Stimulated activated CD8-positive, alpha-beta memory T cell treated with anti-CD3 and anti-CD28 coated beads, Interleukin-2, amount 100 ng/mL, for 1 hour (primary cell): ENCODE measurements at regions not wholly inside any gene's neighbourhood (a gene's known extent, or its start where the extent isn't known, plus 50 kb on each side); places are given as distances from the start of the nearest gene placed in this dataset.

ENCODE experiments used
- DNase-seq, 2 donors: peaks; one replicate each; pipeline ENCODE4 v3.0.0-alpha.2; 2020; ENCODE audit warnings: low read depth in 2 of 2

DNA sequence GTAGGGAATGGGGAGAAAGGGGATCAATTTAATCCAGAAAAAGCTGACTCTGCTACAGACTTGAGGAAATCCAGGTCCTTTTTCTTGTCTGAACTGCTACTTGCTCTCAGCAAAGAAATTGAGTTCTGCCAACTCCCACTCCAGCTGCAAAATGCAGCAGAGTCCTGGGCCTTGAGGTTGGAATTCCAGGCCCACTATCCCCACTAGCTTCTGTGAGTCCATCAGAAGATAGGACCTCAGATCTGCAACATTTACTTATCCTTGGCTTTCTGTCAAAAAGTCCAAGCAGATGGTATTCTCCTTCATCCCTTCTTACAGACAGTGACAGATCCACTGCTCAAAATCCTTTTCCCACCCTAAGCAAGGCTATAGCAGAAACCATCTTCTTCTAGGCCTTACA, 219.2 kb downstream of the ARHGAP12 start:
- DNase-seq: no peak

- DNase-seq: no peak
Measured at GRCh38 chr10:31709028-31709427, 219.6 kb downstream of the ARHGAP12 start.

- DNase-seq: no peak
Measured at GRCh38 chr10:31708474-31708873, 220.2 kb downstream of the ARHGAP12 start.

GRCh38 chr10:31708046-31708445, 220.6 kb downstream of the ARHGAP12 start:
- no peak for DNase-seq

DNA sequence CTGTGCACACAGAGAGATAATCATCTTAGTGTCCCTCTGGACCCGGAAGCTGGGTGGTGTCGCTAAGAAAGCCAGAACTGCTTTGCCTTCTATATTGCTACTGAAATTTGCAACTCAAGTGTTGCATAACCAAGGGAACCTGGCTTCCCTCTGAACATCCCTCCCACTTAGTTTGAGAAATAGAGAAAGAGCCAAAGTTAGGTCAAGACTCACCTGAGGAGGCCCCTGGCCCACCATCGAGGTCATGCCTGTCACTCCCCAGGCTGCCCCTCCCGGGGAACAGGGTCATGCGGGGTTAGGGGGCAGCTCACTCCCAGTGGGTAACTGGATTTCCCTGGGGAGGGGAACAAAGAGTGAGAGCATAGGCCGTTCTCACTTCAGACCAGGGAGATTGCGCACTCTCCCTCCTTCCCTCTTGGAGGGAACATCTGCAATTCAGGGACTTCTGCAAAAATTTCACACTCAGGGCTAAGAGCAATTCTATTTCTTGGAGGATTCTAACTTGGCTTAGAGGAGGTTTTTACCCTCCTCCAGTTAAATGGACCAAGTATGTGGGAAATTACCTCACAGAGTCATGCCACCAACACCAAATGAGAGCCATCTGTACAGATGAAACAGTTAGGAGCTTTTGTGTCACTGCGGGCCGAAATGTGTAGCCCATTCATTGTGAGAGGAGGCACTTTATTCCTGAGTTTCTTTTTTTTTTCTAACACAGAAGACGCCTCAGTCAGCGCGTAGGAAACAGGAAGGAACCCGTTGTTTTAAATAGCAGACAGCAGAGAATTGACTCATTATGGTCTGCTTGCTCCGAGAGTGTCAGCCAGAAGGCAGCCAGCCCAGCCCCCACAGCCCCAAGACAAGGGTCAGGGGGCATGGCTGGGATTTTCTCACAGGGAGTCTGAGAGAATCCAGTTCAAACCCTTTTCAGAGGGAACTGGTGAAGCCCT, 221.3 kb downstream of the ARHGAP12 start:
- DNase-seq: no peak

- no peak for DNase-seq
Measured at GRCh38 chr10:31706464-31707092, 222.1 kb downstream of the ARHGAP12 start.

GRCh38 chr10:31705136-31705535, 223.5 kb downstream of the ARHGAP12 start:
- no peak for DNase-seq

GRCh38 chr10:31704195-31704594, 224.4 kb downstream of the ARHGAP12 start:
- no peak for DNase-seq

- no peak for DNase-seq
Measured at GRCh38 chr10:31702954-31703353, 225.7 kb downstream of the ARHGAP12 start.

DNA sequence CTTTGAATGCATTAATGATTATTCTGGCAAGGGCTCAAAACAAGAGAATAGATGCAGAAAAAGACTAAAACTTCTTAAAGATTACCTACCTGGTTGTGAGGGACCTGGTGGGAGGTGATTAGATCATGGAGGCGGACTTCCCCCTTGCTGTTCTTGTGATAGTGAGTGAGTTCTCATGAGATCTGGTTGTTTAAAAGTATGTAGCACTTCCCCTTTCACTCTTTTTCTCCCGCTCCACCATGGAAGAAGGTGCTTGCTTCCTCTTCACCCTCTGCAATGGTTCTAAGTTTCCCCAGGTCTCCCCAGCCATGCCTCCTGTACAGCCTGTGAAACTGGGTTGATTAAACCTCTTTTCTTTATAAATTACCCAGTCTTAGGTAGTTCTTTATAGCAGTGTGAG, 226.6 kb downstream of the ARHGAP12 start:
- DNase-seq: no peak

GRCh38 chr10:31701546-31701945, 227.1 kb downstream of the ARHGAP12 start:
- DNase-seq: no peak

- DNase-seq: no peak
Measured at GRCh38 chr10:31700181-31700611, 228.4 kb downstream of the ARHGAP12 start.

DNA sequence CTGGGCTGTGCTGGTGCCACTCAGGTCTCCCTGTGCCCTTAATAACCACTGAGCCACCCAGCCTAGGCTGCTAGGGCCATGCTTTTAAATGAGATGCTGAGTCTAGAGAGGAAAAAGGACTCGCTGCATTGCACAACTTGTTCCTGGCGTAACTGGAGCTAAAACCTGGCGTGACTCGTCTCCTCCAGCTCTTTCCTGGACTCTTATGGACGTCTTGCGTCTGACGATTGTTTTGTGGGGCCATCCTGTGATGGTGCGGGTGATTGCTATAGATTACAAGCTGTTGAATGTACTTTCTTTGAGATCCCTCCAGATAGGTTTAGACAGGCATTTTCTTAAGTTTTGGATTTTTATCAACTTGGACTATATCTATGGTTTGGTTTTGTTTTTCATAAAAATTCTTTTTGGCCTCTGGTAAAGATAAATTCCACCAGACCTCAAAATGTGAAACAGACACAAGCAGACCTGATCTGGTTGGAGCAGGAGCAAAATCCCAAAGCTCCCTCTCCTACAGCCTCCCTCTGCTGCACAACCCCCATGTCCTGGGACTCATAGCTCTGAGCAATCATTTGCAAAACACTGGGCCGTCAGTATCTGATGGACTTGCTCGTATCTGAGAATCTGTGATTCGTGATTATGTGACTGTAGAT, 230.3 kb downstream of the ARHGAP12 start:
- no peak for DNase-seq

DNA sequence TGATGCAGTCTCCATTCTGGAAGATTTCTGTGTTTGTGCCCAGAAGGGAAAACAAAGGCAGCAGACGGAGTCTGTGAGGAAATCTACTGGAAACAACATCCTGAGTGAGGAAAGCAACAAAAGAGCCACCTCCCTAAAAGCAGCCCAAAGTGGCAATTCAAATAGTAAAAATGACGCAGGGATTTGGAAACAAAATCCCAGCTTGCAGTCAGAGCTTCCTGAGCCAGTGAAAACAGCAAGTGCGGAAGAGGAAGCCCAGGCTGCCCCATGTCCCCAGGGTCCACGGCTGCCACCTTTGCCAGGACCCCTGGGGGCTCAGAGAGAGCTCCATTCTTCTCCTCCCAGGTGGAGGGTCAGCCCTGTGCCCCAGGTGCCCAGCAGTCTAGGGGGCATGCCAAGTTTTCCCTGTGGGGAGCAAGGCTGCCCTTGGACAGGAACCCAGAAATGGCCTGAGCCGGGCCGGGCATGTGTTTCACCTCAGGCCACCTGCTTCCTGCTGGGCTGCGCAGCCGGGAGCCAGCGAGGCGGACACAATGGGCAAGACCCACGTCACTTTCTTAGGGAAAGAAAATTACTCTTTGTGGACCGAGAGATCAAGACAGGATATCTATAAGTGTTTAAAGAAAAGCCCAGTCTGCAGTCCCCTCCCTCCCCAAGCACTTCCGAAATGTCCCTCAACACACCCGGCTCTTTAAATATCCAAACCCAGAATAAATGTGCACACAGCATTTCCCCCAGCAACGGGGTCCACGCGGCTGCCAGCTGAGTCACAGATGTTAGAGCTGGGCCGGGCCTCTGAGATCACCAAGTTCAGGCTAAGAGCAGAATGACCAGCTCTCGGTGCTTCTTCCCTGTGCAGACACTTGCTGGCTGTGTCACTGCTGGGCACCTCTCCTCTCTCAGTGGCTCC, 231.1 kb downstream of the ARHGAP12 start:
- no peak for DNase-seq

DNA sequence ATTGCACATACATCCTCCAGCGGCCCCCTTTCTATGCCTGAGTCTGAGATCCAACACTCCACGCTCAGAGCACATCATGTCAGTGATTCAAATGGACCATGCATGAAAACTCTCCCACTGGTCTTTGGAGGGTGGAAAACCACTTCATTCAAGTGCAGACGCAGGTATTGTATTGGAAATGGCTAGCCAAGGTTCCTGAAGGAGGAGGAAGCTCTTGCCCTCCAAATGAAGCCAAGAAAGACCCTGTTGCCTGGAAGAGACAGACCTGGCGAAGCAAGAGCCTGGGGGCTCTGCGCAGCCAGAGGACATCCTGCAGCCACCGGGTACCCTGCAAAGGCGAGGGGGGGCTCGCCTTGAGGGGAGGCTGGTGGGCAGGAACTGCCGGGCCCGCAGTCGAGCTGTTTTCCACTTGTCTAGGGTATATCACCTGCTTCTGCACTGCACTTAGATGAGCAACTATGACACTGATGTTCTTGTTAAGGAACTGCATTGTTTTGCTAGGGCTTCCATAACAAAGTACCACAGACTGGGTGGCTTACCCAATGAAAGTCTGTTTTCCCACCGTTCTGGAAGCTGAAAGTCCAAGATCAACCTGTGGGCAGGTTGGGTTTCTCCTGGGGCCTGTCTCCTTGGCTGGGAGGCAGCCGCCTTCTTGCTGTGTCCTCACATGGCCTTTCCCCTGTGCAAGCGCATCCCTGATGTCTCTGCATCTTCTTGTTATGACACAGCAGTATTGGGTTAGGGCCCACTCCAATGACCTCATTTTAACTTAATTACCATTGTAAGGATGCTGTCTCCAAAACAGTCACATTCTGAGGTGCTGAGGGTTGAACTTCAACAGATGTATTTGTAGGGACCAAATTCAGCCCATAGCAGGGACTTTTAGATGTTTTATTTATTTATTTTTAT, 233.4 kb downstream of the ARHGAP12 start:
- DNase-seq: no peak

DNA sequence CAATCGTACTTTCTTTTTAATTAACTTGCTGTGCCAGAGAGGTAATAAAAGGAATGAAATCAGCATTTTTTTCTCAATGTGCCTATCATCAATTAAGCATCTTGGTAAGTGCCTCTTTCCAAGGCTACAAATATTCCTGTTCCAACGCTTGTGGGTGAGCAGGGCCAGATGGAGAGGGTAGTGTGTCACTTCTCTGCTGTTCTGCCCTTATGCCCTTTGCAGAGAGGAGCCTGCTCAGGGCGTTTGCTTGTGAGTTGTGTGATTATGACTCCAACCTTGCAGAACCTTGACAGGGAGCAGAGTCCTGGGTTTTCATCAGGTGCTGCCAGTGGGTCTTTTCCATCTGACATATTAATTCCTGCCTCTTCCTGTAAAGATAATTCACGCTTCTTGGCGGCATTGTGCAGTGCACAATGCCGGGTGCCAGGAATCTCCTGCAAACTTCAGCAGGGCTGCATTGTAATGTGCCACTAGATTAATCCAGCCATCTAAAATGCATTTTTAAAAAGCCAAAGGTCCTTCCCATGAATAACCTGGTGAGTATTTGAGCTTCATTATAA, 234.4 kb downstream of the ARHGAP12 start:
- DNase-seq: no peak

DNA sequence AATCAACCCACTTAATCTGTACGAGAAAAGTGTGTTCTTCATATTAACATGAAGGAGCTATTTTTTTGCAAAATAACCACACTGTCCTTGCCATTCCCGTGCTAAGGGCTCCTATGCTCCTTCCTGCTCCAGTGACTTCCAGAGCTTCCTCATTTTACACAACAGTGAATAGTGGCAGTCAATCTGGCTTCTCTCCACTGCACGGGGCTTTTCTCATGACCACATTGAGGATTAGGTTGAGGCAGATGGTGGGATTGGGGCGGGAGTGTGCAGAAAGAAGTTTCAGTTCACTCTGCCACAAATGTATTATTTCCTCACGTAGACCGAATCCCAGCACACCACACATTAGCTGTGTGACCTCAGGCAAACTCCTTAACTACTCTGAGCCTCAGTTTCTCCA, 235.1 kb downstream of the ARHGAP12 start:
- DNase-seq: no peak

GRCh38 chr10:31689233-31689632, 239.4 kb downstream of the ARHGAP12 start:
- DNase-seq: no peak

DNA sequence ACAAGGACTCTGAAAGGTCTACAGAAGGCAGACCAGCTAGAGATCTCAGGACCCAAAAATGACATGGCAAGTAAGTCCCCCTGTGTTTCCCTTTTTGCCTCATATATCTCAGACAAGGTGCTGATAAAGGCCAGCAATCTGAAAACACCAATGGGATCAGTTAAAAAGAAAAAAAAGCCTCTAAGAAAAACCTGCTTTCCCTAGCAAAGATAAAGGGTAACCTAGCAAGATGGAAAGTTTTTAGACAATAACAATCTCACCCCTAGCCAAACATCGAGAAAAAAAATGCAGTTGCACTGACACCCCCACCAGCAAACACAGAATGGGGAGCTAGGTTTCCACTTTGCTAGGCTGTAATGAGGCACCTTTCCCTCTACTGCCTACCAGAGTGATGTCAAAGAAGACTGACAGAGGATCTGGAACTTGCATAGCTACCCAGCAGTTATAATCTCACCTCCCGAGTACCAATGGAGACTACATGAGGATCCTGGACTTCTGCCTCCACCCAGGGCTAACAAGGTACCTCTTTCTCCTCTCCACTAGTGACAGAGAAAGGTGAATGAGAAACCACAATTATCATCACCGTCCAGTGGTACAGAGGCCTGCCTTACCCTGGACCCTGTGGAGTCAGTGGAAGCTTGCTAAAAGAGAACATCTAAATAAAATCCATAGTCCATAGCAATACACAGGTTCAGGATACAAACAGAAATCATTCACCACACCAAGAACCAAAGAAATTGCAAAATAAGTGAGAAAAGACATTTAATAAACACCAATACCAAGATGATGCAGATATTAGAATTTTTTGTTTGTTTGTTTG, 240.8 kb downstream of the ARHGAP12 start:
- DNase-seq: no peak
